ENCODE measurements at regions not wholly inside any gene's neighbourhood (a gene's known extent, or its start where the extent isn't known, plus 50 kb on each side); places are given as distances from the start of the nearest gene placed in this dataset.

- no peak overlapping the region for H3K4me2 ChIP-seq (ENCODE audit: low read length)
- H3K9me2 ChIP-seq (replicated peaks; ENCODE audit: control insufficient read depth, low read length), result no peaks in the 10 kb centered on the region
- no peaks in the 10 kb centered on the region for H3K36me3 ChIP-seq (ENCODE audit: control insufficient read depth, low read length)
- H3K79me2 ChIP-seq (ENCODE audit: control insufficient read depth, low read length), result no peaks in the 10 kb centered on the region
- TF ChIP-seq EZH2phosphoT487 (IDR thresholded peaks at IDR 0.05; ENCODE audit: borderline replicate concordance, low read length), result no peak
- no peak for TF ChIP-seq CTCF (IDR thresholded peaks at IDR 0.05; ENCODE audit: low read depth, low read length, poor library complexity, severe bottlenecking)
- H3K27me3 ChIP-seq (ENCODE audit: control insufficient read depth, low read length), result 0 out of 2 replicates have a peak, but pooled peaks cover 3% of the 10 kb centered on the region
- H3K27ac ChIP-seq (ENCODE audit: low read depth, low read length), result no peak overlapping the region
- H3F3A ChIP-seq (ENCODE audit: control insufficient read depth, insufficient read depth), result no peaks in the 10 kb centered on the region
- no peaks in the 10 kb centered on the region for H4K20me1 ChIP-seq (ENCODE audit: control insufficient read depth, insufficient read depth, low read depth, low read length)
- H3K4me3 ChIP-seq (ENCODE audit: low read length), result no peak overlapping the region
- H3K9me3 ChIP-seq (ENCODE audit: control insufficient read depth, insufficient read depth, low read length), result no peaks in the 10 kb centered on the region
- H3K4me1 ChIP-seq (ENCODE audit: control insufficient read depth, low read length), result no peaks in the 10 kb centered on the region
Measured at GRCh38 chr3:70753572-70753971, 441.1 kb upstream of the MDFIC2 start.

- TF ChIP-seq CTCF (IDR thresholded peaks at IDR 0.05; ENCODE audit: low read depth, low read length, poor library complexity, severe bottlenecking) (no peak), EZH2phosphoT487 (IDR thresholded peaks at IDR 0.05; ENCODE audit: borderline replicate concordance, low read length) (no peak)
- Histone ChIP-seq H3K79me2 (ENCODE audit: control insufficient read depth, low read length) (no peaks in the 10 kb centered on the region), H3K4me3 (ENCODE audit: low read length) (no peak overlapping the region), H3K4me2 (ENCODE audit: low read length) (no peak overlapping the region), H3K9me2 (replicated peaks; ENCODE audit: control insufficient read depth, low read length) (no peaks in the 10 kb centered on the region), H3K9me3 (ENCODE audit: control insufficient read depth, insufficient read depth, low read length) (no peaks in the 10 kb centered on the region), H3K36me3 (ENCODE audit: control insufficient read depth, low read length) (no peaks in the 10 kb centered on the region), H3K27ac (ENCODE audit: low read depth, low read length) (no peak overlapping the region), H3K4me1 (ENCODE audit: control insufficient read depth, low read length) (no peaks in the 10 kb centered on the region), H3K27me3 (ENCODE audit: control insufficient read depth, low read length) (0 out of 2 replicates have a peak, but pooled peaks cover 3% of the 10 kb centered on the region), H3F3A (ENCODE audit: control insufficient read depth, insufficient read depth) (no peaks in the 10 kb centered on the region), H4K20me1 (ENCODE audit: control insufficient read depth, insufficient read depth, low read depth, low read length) (no peaks in the 10 kb centered on the region)
Measured at GRCh38 chr3:70752051-70752450, 439.6 kb upstream of the MDFIC2 start.

GRCh38 chr3:70749122-70749521, 436.7 kb upstream of the MDFIC2 start:
- no peaks in the 10 kb centered on the region for H4K20me1 ChIP-seq (ENCODE audit: control insufficient read depth, insufficient read depth, low read depth, low read length)
- H3K4me2 ChIP-seq (ENCODE audit: low read length), result no peak overlapping the region
- H3K36me3 ChIP-seq (ENCODE audit: control insufficient read depth, low read length), result no peaks in the 10 kb centered on the region
- H3K4me3 ChIP-seq (ENCODE audit: low read length), result no peak overlapping the region
- no peak for TF ChIP-seq CTCF (IDR thresholded peaks at IDR 0.05; ENCODE audit: low read depth, low read length, poor library complexity, severe bottlenecking)
- no peak for TF ChIP-seq EZH2phosphoT487 (IDR thresholded peaks at IDR 0.05; ENCODE audit: borderline replicate concordance, low read length)
- H3F3A ChIP-seq (ENCODE audit: control insufficient read depth, insufficient read depth), result no peaks in the 10 kb centered on the region
- H3K9me2 ChIP-seq (replicated peaks; ENCODE audit: control insufficient read depth, low read length), result no peaks in the 10 kb centered on the region
- H3K27ac ChIP-seq (ENCODE audit: low read depth, low read length), result no peak overlapping the region
- H3K9me3 ChIP-seq (ENCODE audit: control insufficient read depth, insufficient read depth, low read length), result no peaks in the 10 kb centered on the region
- 0 out of 2 replicates have a peak, but pooled peaks cover 3% of the 10 kb centered on the region for H3K27me3 ChIP-seq (ENCODE audit: control insufficient read depth, low read length)
- H3K79me2 ChIP-seq (ENCODE audit: control insufficient read depth, low read length), result no peaks in the 10 kb centered on the region
- no peaks in the 10 kb centered on the region for H3K4me1 ChIP-seq (ENCODE audit: control insufficient read depth, low read length)

Data from DOHH2 (cell line).